ENCODE measurements at regions not wholly inside any gene's neighbourhood (a gene's known extent, or its start where the extent isn't known, plus 50 kb on each side); places are given as distances from the start of the nearest gene placed in this dataset.

DNA sequence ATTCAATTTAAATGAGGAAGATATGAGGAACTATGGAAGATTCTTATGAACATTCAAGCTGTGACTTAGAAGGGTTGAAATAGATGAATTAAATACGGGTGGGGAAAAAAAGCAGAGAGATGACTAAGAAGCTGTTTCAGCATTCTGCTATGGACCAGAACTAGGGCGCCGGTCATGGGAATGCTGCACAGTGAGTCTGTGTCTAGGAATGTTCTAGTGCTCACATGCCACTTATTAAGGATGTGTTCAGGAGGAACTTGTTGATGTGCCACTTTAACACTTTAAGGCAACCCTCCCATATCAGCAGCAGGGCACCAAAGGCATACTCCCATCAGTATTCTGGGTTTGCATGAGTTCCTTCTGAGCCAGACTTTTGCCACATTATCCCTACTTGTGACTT lies 152.1 kb downstream of the POSTN start:
- TF ChIP-seq, protein P1, sequence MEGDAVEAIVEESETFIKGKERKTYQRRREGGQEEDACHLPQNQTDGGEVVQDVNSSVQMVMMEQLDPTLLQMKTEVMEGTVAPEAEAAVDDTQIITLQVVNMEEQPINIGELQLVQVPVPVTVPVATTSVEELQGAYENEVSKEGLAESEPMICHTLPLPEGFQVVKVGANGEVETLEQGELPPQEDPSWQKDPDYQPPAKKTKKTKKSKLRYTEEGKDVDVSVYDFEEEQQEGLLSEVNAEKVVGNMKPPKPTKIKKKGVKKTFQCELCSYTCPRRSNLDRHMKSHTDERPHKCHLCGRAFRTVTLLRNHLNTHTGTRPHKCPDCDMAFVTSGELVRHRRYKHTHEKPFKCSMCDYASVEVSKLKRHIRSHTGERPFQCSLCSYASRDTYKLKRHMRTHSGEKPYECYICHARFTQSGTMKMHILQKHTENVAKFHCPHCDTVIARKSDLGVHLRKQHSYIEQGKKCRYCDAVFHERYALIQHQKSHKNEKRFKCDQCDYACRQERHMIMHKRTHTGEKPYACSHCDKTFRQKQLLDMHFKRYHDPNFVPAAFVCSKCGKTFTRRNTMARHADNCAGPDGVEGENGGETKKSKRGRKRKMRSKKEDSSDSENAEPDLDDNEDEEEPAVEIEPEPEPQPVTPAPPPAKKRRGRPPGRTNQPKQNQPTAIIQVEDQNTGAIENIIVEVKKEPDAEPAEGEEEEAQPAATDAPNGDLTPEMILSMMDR (IDR thresholded peaks at IDR 0.05): no peak
- TF ChIP-seq EP300 (IDR thresholded peaks at IDR 0.05): no peak
